ENCODE measurements at regions not wholly inside any gene's neighbourhood (a gene's known extent, or its start where the extent isn't known, plus 50 kb on each side); places are given as distances from the start of the nearest gene placed in this dataset.

GRCh38 chrX:10090319-10090718, 66.5 kb upstream of the CLCN4 start:
- TF ChIP-seq CTCF (IDR thresholded peaks at IDR 0.05; ENCODE audit: low read length) (no peak), EZH2 (IDR thresholded peaks at IDR 0.05; ENCODE audit: borderline replicate concordance, low read length) (no peak)

All from OCI-LY1 (cell line).